ENCODE measurements at regions not wholly inside any gene's neighbourhood (a gene's known extent, or its start where the extent isn't known, plus 50 kb on each side); places are given as distances from the start of the nearest gene placed in this dataset.

GRCh38 chr5:120368923-120369715, 95.0 kb upstream of the PRR16 start:
- 0 out of 2 replicates have a peak, but pooled peaks cover 4% of the 10 kb centered on the region for H3K9me1 ChIP-seq (ENCODE audit: insufficient read depth, low read length)
- H3K56ac ChIP-seq (ENCODE audit: extremely low read depth, insufficient read depth, low read length), result no peak overlapping the region
- no peak overlapping the region for H2AK5ac ChIP-seq (ENCODE audit: low read depth, low read length)
- H2BK15ac ChIP-seq (ENCODE audit: low read depth, low read length), result no peak overlapping the region
- TF ChIP-seq MXI1 (IDR thresholded peaks at IDR 0.05; ENCODE audit: borderline replicate concordance, low read depth, low read length) (no peak), SMC3 (IDR thresholded peaks at IDR 0.05; ENCODE audit: low read depth, low read length) (no peak), USF2 (IDR thresholded peaks at IDR 0.05; ENCODE audit: low read depth, low read length) (no peak), MAZ (IDR thresholded peaks at IDR 0.05; ENCODE audit: borderline replicate concordance, low read depth, low read length) (no peak)
- H3K9ac ChIP-seq (ENCODE audit: low read depth, low read length), result no peak overlapping the region
- no peaks in the 10 kb centered on the region for H3K27me3 ChIP-seq (ENCODE audit: control insufficient read depth, insufficient read depth, low read length)
- no peak overlapping the region for H3K4ac ChIP-seq (ENCODE audit: low read depth, low read length)
- no peak overlapping the region for H3K4me3 ChIP-seq (ENCODE audit: insufficient read depth, low read depth, low read length)
- ChIA-PET POLR2A (ENCODE audit: unreplicated experiment) (no interaction called here), CTCF (no interaction called here)
- dilution Hi-C loops (cut with HindIII; ENCODE audit: low sequenced_read_pairs, unreplicated experiment), result no loop called here
- no TSS peak for BruUV-seq (replicated peaks)
- H4K91ac ChIP-seq (ENCODE audit: insufficient read depth, low read depth, low read length), result no peak overlapping the region; the same call in 1 of the 2 replicates
- no peak overlapping the region for H3K18ac ChIP-seq (ENCODE audit: low read depth, low read length)
- H4K20me1 ChIP-seq (ENCODE audit: insufficient read depth, low read length), result no peaks in the 10 kb centered on the region
- H2AK9ac ChIP-seq (replicated peaks; ENCODE audit: low read depth, low read length, poor library complexity), result peak overlapping the region; percentile 5
- no peaks in the 10 kb centered on the region for H3K36me3 ChIP-seq (ENCODE audit: control insufficient read depth, insufficient read depth, low read length)
- H3K4me2 ChIP-seq (ENCODE audit: low read depth, low read length), result no peak overlapping the region
- H2BK120ac ChIP-seq (ENCODE audit: low read depth, low read length), result no peak overlapping the region
- no peaks in the 10 kb centered on the region for H3K9me3 ChIP-seq (ENCODE audit: control insufficient read depth, insufficient read depth, low read length)
- intact Hi-C loops (cut with micrococcal nuclease), result no loop called here
- H3K79me1 ChIP-seq (ENCODE audit: low read depth in 1 of 2, low read length in 2 of 2), result no peaks in the 10 kb centered on the region
- no peak overlapping the region for H4K5ac ChIP-seq (ENCODE audit: low read depth, low read length)
- no peak overlapping the region for H3K27ac ChIP-seq (ENCODE audit: insufficient read depth, low read length)
- no peak overlapping the region for H4K8ac ChIP-seq (ENCODE audit: low read depth in 2 of 2, low read length in 2 of 2)
- DNase-seq, result no peak
- WGBS, 2 experiments (ENCODE audit: extremely low coverage in 2 of 2, insufficient read length in 1 of 2), result 90% methylated on average over 6 of the region's 8 CpGs; no CpG with 5 or more reads in 1 of the 2 experiments
- H2BK5ac ChIP-seq (ENCODE audit: low read depth, low read length, poor library complexity, severe bottlenecking), result no peak overlapping the region
- no peak for ATAC-seq (ENCODE audit: low read depth)
- H3K14ac ChIP-seq (replicated peaks; ENCODE audit: low read depth, low read length), result no peak overlapping the region
- no peak overlapping the region for H2AFZ ChIP-seq (replicated peaks; ENCODE audit: low read length, poor library complexity)
- H3K4me1 ChIP-seq (ENCODE audit: control insufficient read depth, insufficient read depth, low read length), result peaks cover 5% of the 10 kb centered on the region
- no peak overlapping the region for H2BK20ac ChIP-seq (ENCODE audit: low read depth, low read length)
- H3K23ac ChIP-seq (ENCODE audit: low read depth, low read length), result no peak overlapping the region
- in situ Hi-C loops (cut with MboI; ENCODE audit: low sequenced_read_pairs), result no loop called here
